Heart right ventricle (tissue), 16 donors: ENCODE measurements at regions not wholly inside any gene's neighbourhood (a gene's known extent, or its start where the extent isn't known, plus 50 kb on each side); places are given as distances from the start of the nearest gene placed in this dataset.

Experiments used
- ATAC-seq, 8 donors: fragments of 200-7000 bp; cut with Tn5 transposase; one replicate each; pipeline ENCODE4 v1.9.1; 2020; ENCODE audit warnings: mild to moderate bottlenecking in 8 of 8, moderate library complexity in 8 of 8, moderate number of reproducible peaks in 1 of 8
- DNase-seq, 2 donors: peaks; one replicate each; pipeline ENCODE4 v3.0.0-alpha.2; 2020
- H3K27ac ChIP-seq, 10 donors: fragments of 200-600 bp; sonication (generic) in 2 of 10; one replicate each; pipeline versions ENCODE4 v1.5.0 to v1.8.0; 2020 to 2022; ENCODE audit warnings: mild to moderate bottlenecking in 3 of 10
- H3K27me3 ChIP-seq, 7 donors: fragments of 200-600 bp; one replicate each; pipeline ENCODE4 v1.8.0; 2021 to 2022; ENCODE audit warnings: mild to moderate bottlenecking in 2 of 7
- H3K36me3 ChIP-seq, 9 donors: fragments of 200-600 bp; sonication (generic) in 1 of 9; one replicate each; pipeline versions ENCODE4 v1.5.0 to v1.8.0; 2020 to 2022; ENCODE audit warnings: mild to moderate bottlenecking in 2 of 9
- H3K4me1 ChIP-seq, 9 donors: fragments of 200-600 bp; sonication (generic) in 1 of 9; one replicate each; pipeline versions ENCODE4 v1.5.0 to v1.8.0; 2020 to 2022; ENCODE audit warnings: mild to moderate bottlenecking in 4 of 9
- H3K4me3 ChIP-seq, 10 donors: fragments of 200-600 bp; sonication (generic) in 2 of 10; one replicate each; pipeline versions ENCODE4 v1.5.0 to v1.8.0; 2020 to 2022; ENCODE audit warnings: mild to moderate bottlenecking in 7 of 10, moderate library complexity in 2 of 10
- H3K9me3 ChIP-seq, 11 donors: fragments of 200-600 bp in 10 of 11; sonication (generic) in 2 of 11; one replicate each; pipeline versions ENCODE4 v1.5.0 to v1.8.0; 2013 to 2022; ENCODE audit warnings: mild to moderate bottlenecking in 2 of 11, control low read depth in 1 of 11, moderate library complexity in 1 of 11
- WGBS, 2 donors: extraction: QIAGEN DNeasy Blood & Tissue Kit; methylation state at CpG; one replicate each; pipeline ENCODE4 v1.1.7; 2013; ENCODE audit warnings: inconsistent platforms in 1 of 2; 5-methylcytosine and 5-hydroxymethylcytosine counted together
- intact Hi-C, 10 donors: fragments of 100-400 bp; cut with DNase I; formaldehyde crosslinking; loops; one replicate each; pipeline versions ENCODE4 v1.11.1 to v1.14.2; 2022
- TF ChIP-seq, protein P1 (sequence below), 9 donors: fragments of 200-600 bp; sonication (generic) in 2 of 9; IDR thresholded peaks; one replicate each; pipeline versions ENCODE4 v1.5.0 to v1.8.0; 2021 to 2022; ENCODE audit warnings: antibody characterized with exemption in 9 of 9, mild to moderate bottlenecking in 5 of 9, moderate library complexity in 1 of 9
- donor health status: Arrhythmogenic right ventricular cardiomyopathy.
- donor health status: ischemic (EF 13 %, LVEDD 7.1; RV severe dilation, severe dysfunction).
- donor health status: healthy with polysubstance abuse.
- donor health status: DM: no; HTN: yes; CAD: no.
- donor health status: DM: no; HTN: no; CAD: no.
- donor health status: ischemic (EF 25% LVEDD 6.9; RV normal size, moderate dysfunction).
- donor health status: ischemic (EF 25% LVEDD 5.7; RV mildly dilated, moderate dysfunction).
- donor health status: healthy.
- donor health status: DM: yes; HTN: yes; CAD: no.
- donor health status: Ischemic cardiomyopathy.
- donor health status: ischemic (EF 35%, LVEDD 5.7; RV mildly dilated, moderate dysfunction).
- donor health status: nonischemic (EF 11% LVEDD 7.7; RV severe dilation, severe dysfunction).
- donor health status: DM: yes; HTN: yes; CAD: no.
- donor health status: PGD.
- donor health status: ischemic (EF 29% LVEDD 5.4; RV normal size, mild dysfunction).
- donor health status: nonischemic (EF 23%, LVEDD 6.1; RV moderate dilation, normal function).

DNA sequence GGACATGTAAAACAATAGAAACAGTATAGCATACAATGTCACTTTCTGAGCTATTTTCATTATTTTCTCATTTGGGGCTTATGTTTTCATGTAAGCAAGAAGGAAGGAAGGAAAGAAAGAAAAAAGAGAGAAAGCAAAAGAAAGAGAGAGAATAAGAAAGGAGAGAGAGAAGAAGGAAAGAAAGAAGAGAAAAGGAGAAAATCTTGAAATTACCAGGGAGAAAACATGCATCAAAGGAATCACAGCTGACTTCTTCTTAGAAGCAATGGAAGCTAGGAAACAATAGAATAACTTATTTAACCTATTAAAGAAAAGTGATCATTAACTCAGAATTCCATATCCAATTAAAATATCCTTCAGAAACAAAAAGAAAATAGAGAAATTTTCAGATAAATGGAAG lies 471.5 kb downstream of the OCA2 start:
- Histone ChIP-seq H3K36me3 (no peaks in the 10 kb centered on the region), H3K27me3 (no peaks in the 10 kb centered on the region), H3K4me3 (no peak overlapping the region), H3K9me3 (peaks cover 0 to 51% (median 14%) of the 10 kb centered on the region in 11 donors), H3K27ac (no peak overlapping the region), H3K4me1 (no peaks in the 10 kb centered on the region)
- ATAC-seq (no peak), DNase-seq (no peak)
- TF ChIP-seq, protein P1, sequence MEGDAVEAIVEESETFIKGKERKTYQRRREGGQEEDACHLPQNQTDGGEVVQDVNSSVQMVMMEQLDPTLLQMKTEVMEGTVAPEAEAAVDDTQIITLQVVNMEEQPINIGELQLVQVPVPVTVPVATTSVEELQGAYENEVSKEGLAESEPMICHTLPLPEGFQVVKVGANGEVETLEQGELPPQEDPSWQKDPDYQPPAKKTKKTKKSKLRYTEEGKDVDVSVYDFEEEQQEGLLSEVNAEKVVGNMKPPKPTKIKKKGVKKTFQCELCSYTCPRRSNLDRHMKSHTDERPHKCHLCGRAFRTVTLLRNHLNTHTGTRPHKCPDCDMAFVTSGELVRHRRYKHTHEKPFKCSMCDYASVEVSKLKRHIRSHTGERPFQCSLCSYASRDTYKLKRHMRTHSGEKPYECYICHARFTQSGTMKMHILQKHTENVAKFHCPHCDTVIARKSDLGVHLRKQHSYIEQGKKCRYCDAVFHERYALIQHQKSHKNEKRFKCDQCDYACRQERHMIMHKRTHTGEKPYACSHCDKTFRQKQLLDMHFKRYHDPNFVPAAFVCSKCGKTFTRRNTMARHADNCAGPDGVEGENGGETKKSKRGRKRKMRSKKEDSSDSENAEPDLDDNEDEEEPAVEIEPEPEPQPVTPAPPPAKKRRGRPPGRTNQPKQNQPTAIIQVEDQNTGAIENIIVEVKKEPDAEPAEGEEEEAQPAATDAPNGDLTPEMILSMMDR (IDR thresholded peaks at IDR 0.05), result no peak
- intact Hi-C loops, result loop anchor here in 1 of 10 donors (10.0 kb wide), 1 partner anchor 63 kb away; no protein-coding TSS in a partner anchor

DNA sequence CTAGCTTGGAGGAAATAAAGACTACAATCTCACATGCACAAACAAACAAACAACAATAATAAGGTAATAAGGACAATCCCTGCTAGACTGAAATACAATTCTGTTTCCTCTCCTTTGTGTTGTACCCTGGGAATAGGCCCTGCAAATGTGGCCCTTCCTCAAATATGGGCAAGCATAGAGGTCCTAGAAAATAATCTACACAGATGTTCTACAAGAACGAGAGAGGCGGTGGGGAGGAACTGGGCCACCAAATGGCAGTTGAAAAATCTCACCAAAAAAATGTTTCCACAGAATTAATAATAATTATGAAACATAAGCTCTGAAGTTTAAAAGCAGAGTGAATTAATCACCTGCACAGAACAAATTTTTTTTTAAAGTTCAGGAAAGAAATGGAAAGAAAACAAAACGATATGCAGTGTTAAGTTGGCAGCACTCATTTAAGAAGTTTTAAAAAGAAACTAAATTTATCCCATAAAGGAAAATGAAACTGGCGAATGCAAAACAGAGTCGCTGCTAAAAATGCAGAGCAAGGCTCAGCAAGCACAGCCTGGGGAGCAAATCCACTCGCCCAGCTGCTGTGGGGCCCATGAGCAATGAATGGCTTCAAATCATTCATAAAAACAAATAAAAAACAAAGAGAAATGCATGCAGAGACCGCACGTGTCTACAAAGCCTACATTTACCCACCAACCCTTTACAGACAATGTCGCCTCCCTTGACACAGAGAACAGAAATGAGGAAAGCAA lies 475.4 kb downstream of the OCA2 start:
- intact Hi-C loops, result loop anchor here in 1 of 10 donors (10.0 kb wide), 1 partner anchor 59 kb away; no protein-coding TSS in a partner anchor
- H3K27ac ChIP-seq, result no peak overlapping the region
- no peaks in the 10 kb centered on the region for H3K27me3 ChIP-seq
- peaks cover 0 to 43% (median 14%) of the 10 kb centered on the region in 11 donors for H3K9me3 ChIP-seq
- TF ChIP-seq, protein P1 (IDR thresholded peaks at IDR 0.05), result no peak
- H3K4me3 ChIP-seq, result no peak overlapping the region
- H3K36me3 ChIP-seq, result no peaks in the 10 kb centered on the region
- H3K4me1 ChIP-seq, result no peaks in the 10 kb centered on the region
- WGBS, 2 donors, result 81 to 85% methylated on average over 9 of the region's 9 CpGs
- ATAC-seq, result no peak
- DNase-seq, result no peak

DNA sequence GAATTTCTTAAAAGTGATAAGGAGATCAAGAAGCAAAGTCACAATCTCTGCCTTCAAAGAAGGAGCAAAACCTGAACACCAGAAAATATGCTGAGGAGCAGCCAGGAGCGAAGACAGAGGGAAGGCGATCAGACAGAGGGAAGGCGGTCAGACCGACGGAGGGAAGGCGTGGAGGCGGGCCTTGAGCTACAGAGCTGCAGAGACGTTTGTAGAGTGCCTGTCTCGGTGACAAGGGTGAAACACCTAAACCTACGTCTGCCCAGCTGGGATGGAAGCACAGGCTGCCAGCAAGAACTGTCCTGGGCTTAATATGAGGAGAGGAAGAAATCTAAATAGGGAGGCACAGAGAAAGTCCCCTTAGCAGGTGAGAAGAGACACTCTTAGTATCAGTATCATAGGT lies 476.0 kb downstream of the OCA2 start:
- TF ChIP-seq, protein P1 (IDR thresholded peaks at IDR 0.05), result no peak
- Histone ChIP-seq H3K4me3 (no peak overlapping the region), H3K4me1 (no peaks in the 10 kb centered on the region), H3K27ac (no peak overlapping the region), H3K27me3 (no peaks in the 10 kb centered on the region), H3K9me3 (peaks cover 0 to 37% (median 11%) of the 10 kb centered on the region in 11 donors), H3K36me3 (no peaks in the 10 kb centered on the region)
- intact Hi-C loops, result loop anchor here in 1 of 10 donors (10.0 kb wide), 1 partner anchor 58 kb away; no protein-coding TSS in a partner anchor
- DNase-seq (no peak), ATAC-seq (no peak)
- WGBS, 2 donors, result 47 to 54% methylated on average over 10 of the region's 10 CpGs

DNA sequence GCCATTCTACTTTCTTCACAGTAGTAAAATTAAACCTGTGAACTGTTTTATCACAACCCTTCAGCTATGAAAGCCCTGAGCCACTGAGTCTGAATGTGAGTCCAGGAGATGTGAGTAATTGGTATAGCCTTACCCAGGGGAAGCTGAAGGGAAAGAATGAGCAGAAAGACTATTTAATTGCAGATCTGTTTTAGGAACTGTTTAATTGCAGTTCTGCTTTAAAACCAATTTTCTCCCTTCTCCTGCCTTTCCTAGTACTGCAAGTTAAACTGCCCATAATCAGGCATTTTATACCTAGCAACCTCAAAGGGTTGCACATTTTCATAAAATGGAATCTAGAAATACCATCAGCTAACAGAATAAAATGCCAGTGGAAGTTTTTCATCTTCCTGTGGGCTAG lies 476.7 kb downstream of the OCA2 start:
- Histone ChIP-seq H3K9me3 (peaks cover 0 to 29% (median 5%) of the 10 kb centered on the region in 11 donors), H3K36me3 (no peaks in the 10 kb centered on the region), H3K27ac (no peak overlapping the region), H3K27me3 (no peaks in the 10 kb centered on the region), H3K4me3 (no peak overlapping the region), H3K4me1 (no peaks in the 10 kb centered on the region)
- TF ChIP-seq, protein P1 (IDR thresholded peaks at IDR 0.05), result no peak
- no peak for DNase-seq
- intact Hi-C loops, result loop anchor here in 1 of 10 donors (10.0 kb wide), 1 partner anchor 58 kb away; no protein-coding TSS in a partner anchor
- no peak for ATAC-seq
